ENCODE measurements at regions not wholly inside any gene's neighbourhood (a gene's known extent, or its start where the extent isn't known, plus 50 kb on each side); places are given as distances from the start of the nearest gene placed in this dataset.
"Not testable (repeated sequence)": the region's sequence is repeated elsewhere in the genome, so short reads cannot be mapped to it uniquely, and the experiment has no call there.

DNA sequence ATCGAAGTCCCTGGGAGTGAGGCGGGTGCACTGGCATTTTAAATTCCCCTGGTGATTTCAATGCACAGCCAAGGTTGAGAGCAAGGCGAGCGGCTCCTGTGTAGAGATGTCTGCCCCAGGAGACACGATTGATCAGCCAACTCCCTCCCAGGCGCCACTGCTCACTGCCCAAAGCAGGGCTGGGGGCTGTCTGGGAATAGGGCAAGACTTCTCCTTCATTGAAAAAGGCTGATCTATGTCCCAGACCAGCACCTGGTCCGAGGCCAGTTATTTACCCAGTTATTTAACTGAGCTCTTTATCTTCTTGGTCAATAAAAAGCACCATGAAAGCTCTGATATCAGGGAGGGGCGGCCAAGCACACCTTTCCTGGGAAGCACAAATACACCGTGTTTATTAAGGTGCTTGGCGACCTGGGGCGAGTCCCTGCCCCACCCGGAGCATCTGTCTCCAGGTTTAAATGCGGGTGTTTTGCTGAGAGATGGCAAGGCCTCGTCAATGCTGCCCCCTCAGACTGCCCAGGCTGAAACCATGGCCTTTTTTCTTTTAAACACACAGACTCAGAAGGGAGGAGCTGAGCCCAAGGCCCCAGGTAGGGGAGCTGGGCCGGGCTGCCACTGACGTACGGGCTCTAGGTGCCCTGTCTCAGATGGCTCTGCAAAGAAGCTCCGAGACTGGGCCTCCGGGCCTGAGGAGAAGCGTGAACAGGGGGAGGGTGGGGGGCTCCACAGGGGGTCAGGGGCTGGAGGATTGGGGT is 73.9 kb upstream of the HPCAL1 start:
- Histone ChIP-seq H3K36me3 (ENCODE audit: low read depth) (no peaks in the 10 kb centered on the region), H3K9me3 (no peaks in the 10 kb centered on the region), H3K4me3 (no peak overlapping the region), H3K4me1 (ENCODE audit: low read depth) (peaks cover 15% of the 10 kb centered on the region)
- intact Hi-C loops (cut with DNase I, micrococcal nuclease): no loop called here
- TF ChIP-seq, protein P1, sequence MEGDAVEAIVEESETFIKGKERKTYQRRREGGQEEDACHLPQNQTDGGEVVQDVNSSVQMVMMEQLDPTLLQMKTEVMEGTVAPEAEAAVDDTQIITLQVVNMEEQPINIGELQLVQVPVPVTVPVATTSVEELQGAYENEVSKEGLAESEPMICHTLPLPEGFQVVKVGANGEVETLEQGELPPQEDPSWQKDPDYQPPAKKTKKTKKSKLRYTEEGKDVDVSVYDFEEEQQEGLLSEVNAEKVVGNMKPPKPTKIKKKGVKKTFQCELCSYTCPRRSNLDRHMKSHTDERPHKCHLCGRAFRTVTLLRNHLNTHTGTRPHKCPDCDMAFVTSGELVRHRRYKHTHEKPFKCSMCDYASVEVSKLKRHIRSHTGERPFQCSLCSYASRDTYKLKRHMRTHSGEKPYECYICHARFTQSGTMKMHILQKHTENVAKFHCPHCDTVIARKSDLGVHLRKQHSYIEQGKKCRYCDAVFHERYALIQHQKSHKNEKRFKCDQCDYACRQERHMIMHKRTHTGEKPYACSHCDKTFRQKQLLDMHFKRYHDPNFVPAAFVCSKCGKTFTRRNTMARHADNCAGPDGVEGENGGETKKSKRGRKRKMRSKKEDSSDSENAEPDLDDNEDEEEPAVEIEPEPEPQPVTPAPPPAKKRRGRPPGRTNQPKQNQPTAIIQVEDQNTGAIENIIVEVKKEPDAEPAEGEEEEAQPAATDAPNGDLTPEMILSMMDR (IDR thresholded peaks at IDR 0.05): no peak
- ATAC-seq (peak; percentile 82), DNase-seq (peak; percentile 49 to 68 (median 61))

DNA sequence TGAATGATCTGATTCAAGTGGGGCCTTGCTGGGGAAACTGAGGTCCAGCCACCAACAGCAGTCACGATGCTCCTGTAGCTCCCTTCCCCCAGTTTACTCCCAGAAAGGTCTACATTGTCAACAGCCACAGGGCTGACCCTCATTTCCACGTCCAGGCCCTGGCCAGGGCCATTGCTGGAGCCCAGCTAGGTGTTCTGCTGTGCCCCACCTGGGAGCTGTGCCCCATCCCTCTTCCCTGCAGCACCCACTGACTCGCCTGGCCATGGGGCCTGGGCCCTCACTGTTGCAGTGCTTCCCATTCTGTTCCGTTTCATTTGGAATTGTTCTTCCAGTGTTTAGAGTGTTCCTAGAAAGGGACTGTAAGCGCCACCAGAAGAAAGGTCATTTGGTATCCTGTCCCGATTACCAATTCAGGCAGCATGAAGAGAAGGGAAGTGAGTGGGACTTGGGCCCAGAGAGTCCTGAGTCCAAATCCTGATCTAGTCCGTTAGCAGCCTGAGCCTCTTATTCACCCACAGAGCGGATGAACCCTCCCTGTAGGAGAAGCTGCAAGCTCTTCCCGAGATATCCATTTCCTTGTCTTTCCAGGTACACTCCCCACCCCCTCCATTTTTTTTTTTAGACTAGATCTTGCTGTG is 73.1 kb upstream of the HPCAL1 start:
- ATAC-seq: no peak
- H3K9me3 ChIP-seq: no peaks in the 10 kb centered on the region
- peaks cover 15% of the 10 kb centered on the region for H3K4me1 ChIP-seq (ENCODE audit: low read depth)
- intact Hi-C loops (cut with DNase I, micrococcal nuclease): no loop called here
- H3K4me3 ChIP-seq: no peak overlapping the region
- DNase-seq: peak in 2 of 3 donors; percentile 24 to 31
- TF ChIP-seq, protein P1 (IDR thresholded peaks at IDR 0.05): no peak
- H3K36me3 ChIP-seq (ENCODE audit: low read depth): no peaks in the 10 kb centered on the region

DNA sequence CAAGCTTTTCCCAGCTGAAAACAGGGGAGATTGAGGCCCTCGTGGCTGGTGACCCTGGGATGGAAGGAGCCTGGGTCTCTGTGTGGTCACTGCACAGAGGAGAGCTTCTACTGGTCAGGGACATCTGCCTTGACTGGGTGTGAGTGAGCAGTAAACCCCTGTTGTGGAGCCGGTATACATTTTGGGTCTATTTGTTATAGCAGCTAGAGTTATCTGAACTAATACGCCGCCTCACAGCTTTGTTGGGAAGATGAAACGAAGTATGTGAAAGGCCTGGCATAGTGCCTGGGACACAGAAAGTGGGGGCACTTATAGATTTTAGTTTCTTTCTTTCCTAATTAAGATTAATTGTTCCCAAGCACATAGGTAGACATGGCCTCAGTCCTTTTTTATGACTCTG is 72.2 kb upstream of the HPCAL1 start:
- intact Hi-C loops (cut with DNase I, micrococcal nuclease): no loop called here
- TF ChIP-seq, protein P1 (IDR thresholded peaks at IDR 0.05): no peak
- Histone ChIP-seq H3K9me3 (no peaks in the 10 kb centered on the region), H3K4me1 (ENCODE audit: low read depth) (peaks cover 15% of the 10 kb centered on the region), H3K36me3 (ENCODE audit: low read depth) (no peaks in the 10 kb centered on the region), H3K4me3 (no peak overlapping the region)
- ATAC-seq (no peak), DNase-seq (no peak)

DNA sequence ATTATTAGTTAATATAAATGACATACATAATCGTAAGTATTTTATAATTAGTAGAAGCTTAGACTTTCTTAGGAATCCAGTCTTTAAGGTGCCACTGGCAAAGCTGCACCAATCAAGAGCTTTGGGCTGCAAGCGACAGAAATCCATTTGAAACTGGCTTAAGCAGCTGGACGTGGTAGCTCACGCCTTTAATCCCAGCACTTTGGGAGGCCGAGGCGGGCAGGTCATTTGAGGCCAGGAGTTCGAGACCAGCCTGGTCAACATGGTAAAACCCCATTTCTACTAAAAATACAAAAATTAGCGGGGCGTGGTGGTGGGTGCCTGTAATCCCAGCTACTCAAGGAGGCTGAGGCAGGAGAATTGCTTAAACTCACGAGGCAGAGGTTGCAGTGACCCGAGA is 71.8 kb upstream of the HPCAL1 start:
- H3K36me3 ChIP-seq (ENCODE audit: low read depth); intact Hi-C loops (cut with DNase I, micrococcal nuclease): not testable (repeated sequence)

DNA sequence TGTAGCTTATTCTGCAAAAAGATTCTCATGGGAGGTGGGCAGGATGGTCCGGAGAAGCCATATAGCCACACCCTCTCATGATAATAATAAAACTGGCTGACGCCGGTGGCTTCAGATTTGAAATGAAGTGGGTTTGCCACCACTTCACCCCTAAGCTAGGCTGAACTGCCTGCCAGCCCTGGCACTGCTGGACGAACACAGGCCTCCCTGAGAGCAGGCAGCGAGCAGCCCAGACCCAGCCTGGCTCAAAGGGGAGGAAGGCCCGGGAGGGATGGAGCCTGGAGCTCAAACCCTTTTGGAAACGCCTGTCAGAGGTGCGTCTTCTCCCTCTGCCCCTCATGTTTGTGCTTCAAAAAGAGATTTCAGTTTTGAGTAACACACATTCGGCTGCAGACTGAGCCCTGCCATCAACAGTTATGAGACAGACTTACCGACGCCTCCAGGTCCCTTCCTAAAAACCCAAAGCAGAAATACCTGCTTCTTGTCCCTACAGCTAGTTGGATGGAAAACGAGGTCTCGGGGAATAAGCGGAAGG is 71.1 kb upstream of the HPCAL1 start:
- ATAC-seq (no peak), DNase-seq (peak in 1 of 3 donors; percentile 5)
- intact Hi-C loops (cut with DNase I, micrococcal nuclease): no loop called here
- H3K36me3 ChIP-seq (ENCODE audit: low read depth): no peaks in the 10 kb centered on the region
- TF ChIP-seq, protein P1 (IDR thresholded peaks at IDR 0.05): no peak
- no peaks in the 10 kb centered on the region for H3K9me3 ChIP-seq
- H3K4me1 ChIP-seq (ENCODE audit: low read depth): peaks cover 10% of the 10 kb centered on the region
- no peak overlapping the region for H3K4me3 ChIP-seq

More for the DNA sequence above, 71.8 kb upstream of the HPCAL1 start:
- not testable (repeated sequence) for ATAC-seq, H3K9me3 ChIP-seq, H3K4me3 ChIP-seq
- H3K4me1 ChIP-seq (ENCODE audit: low read depth): peaks cover 11% of the 10 kb centered on the region
- peak in 1 of 3 donors; percentile 6 for DNase-seq
